Stimulated activated CD4-positive, alpha-beta T cell treated with anti-CD3 and anti-CD28 coated beads, Interleukin-12 subunit alpha, Interleukin-12 subunit beta, amount 100 ng/mL, for 48 hours (primary cell): ENCODE measurements at regions not wholly inside any gene's neighbourhood (a gene's known extent, or its start where the extent isn't known, plus 50 kb on each side); places are given as distances from the start of the nearest gene placed in this dataset.

Source experiments
- DNase-seq, 3 donors: peaks; one replicate each; pipeline ENCODE4 v3.0.0-alpha.2; 2020; ENCODE audit warnings: low read depth in 2 of 3, low spot score in 1 of 3

- DNase-seq, result no peak
Measured at GRCh38 chr5:2254406-2254805, 371.7 kb upstream of the IRX4 start.

GRCh38 chr5:2253040-2253975 lies 370.6 kb upstream of the IRX4 start:
- no peak for DNase-seq

GRCh38 chr5:2251751-2252150 lies 369.0 kb upstream of the IRX4 start:
- DNase-seq, result no peak

- DNase-seq, result no peak
Measured at GRCh38 chr5:2251298-2251697, 368.6 kb upstream of the IRX4 start.

GRCh38 chr5:2250365-2250950 lies 367.7 kb upstream of the IRX4 start:
- DNase-seq, result no peak

GRCh38 chr5:2249442-2249841 lies 366.7 kb upstream of the IRX4 start:
- no peak for DNase-seq

- DNase-seq, result no peak
Measured at GRCh38 chr5:2249026-2249425, 366.3 kb upstream of the IRX4 start.

GRCh38 chr5:2242539-2242938 lies 359.8 kb upstream of the IRX4 start:
- DNase-seq, result no peak

GRCh38 chr5:2241842-2242241 lies 359.1 kb upstream of the IRX4 start:
- DNase-seq, result no peak

- DNase-seq, result no peak
Measured at GRCh38 chr5:2240118-2240904, 357.6 kb upstream of the IRX4 start.

GRCh38 chr5:2239201-2239910 lies 356.6 kb upstream of the IRX4 start:
- no peak for DNase-seq

GRCh38 chr5:2238732-2239131 lies 356.0 kb upstream of the IRX4 start:
- DNase-seq, result no peak

- no peak for DNase-seq
Measured at GRCh38 chr5:2227433-2227832, 344.7 kb upstream of the IRX4 start.

GRCh38 chr5:2224689-2225088 lies 342.0 kb upstream of the IRX4 start:
- no peak for DNase-seq

GRCh38 chr5:2223303-2223702 lies 340.6 kb upstream of the IRX4 start:
- DNase-seq, result no peak

- no peak for DNase-seq
Measured at GRCh38 chr5:2222246-2222992, 339.7 kb upstream of the IRX4 start.

GRCh38 chr5:2221450-2221849 lies 338.7 kb upstream of the IRX4 start:
- no peak for DNase-seq

GRCh38 chr5:2220741-2221140 lies 338.0 kb upstream of the IRX4 start:
- DNase-seq, result no peak

GRCh38 chr5:2219149-2219776 lies 336.5 kb upstream of the IRX4 start:
- no peak for DNase-seq

- DNase-seq, result no peak
Measured at GRCh38 chr5:2217219-2217618, 334.5 kb upstream of the IRX4 start.
